GM18508 (cell line): ENCODE measurements at regions not wholly inside any gene's neighbourhood (a gene's known extent, or its start where the extent isn't known, plus 50 kb on each side); places are given as distances from the start of the nearest gene placed in this dataset.

Experiments
- ATAC-seq: cut with Tn5 transposase; IDR thresholded peaks from one replicate; pipeline ENCODE4 v1.9.1; 2021; ENCODE audit warnings: moderate number of reproducible peaks; ENCODE audit not compliant: insufficient read depth, unreplicated experiment

DNA sequence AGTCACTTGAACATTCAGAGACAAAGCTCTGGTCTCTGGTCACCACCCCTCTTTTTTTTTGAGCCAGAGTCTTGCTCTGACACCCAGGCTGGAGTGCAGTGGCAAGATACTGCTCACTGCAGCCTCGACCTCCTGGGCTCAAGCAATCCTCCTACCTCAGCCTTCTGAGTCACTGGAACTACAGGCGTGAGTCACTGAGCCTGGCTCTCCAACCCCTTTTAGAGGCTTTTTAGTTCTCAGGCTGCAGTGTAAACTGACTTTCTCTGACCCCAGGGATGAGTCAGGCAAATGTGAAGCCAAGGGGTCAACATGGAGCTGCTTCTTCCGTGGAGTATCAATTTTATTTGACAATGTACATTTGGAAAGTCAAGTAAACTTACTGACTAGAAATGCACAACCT is 229.2 kb downstream of the PTTG2 start:
- ATAC-seq, result no peak

DNA sequence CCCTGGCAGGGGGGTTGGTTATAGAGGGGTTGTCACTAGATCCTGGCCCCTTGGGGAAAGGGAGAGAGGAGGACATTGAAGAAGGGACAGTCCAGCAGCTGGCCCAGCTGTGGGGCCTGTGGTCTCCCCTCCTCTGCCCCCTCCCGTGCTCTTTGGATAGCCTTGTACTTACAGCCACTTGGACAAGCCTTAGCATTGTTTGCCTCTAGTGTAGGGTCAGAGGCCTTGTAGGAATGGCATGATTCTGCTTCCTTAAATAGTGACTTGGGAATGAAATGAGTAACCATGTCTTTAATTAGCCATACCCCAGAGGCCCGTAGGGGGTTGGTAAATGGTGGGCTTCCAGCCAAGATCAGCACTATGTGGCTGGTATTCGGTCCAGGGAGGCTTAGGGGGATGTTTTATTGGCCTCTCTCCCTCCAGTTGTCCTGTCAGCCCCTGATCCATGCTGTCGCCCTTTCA is 230.6 kb downstream of the PTTG2 start:
- no peak for ATAC-seq

DNA sequence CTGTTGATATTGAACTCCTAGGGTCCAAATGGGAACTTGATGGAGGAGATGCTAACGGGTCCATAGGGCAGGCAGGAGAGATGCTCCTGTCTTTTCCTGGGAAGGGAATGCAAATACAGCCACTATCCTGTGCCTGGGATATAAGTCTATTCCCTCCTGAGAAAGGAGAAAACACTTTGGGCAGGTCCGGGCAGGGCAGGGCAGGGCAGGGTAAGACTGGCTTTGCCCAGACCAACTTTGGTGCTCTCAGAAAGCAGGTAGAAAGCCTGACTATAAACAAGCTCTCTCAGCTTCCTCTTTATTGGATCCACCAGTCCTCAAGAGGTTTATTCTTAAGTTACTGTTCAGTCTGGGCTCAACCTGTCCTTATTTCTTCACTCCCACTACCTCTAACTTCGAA is 232.3 kb downstream of the PTTG2 start:
- ATAC-seq, result no peak

DNA sequence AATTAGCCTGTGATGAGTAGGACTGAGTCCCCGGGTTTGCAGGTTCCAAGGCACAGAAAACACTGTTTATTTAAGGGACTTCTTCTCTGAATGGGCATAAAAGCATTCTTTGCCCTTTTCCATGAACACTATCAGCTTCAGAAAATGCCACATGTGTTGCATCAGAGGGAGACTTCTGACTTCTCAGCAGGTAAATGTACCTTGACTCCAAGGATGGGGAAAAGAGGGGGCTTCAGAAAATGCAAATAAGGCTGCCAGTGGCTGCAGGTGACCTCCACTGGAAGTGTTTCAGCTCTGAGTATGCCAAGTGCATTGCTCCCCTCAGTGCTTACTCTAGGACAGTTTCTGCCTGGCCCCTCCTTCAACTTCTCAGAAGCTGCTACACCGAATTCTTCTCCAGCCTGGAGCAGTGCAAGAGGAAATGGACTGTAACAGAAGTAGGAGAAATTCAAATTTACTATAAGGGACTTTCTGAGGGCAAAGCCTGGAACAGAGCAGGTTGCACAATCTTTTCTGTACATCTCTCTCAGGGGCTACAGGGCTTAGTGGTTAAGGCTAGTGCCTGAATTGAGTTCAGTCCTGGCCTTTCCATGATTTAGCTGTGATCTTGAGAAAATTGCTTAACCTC is 233.2 kb downstream of the PTTG2 start:
- ATAC-seq, result no peak

DNA sequence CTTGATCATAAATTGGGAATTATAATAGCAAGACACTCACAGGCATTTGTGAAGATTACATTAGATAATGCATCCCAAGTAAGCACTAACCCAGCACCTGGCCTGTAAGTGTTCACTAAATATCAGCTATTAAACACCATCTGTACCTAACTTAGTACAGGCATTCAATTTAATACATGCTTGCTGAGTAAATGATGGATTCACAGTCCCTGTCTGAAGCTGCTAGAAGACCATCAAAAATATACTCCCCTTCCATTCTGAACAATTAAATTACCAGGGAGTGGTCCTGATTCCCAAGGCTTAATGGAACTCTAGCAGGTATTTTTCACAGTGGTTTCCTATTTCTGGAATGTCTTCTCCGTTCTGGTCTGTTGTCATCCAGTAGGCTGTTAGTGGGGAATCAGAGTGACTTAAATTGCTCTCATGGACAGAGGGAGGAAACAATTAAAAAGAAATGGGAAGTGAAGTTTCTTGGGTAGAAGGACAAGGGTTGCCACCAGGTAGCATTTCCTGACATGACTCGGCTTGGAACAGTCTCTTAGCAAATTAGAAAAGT is 233.9 kb downstream of the PTTG2 start:
- ATAC-seq, result no peak

DNA sequence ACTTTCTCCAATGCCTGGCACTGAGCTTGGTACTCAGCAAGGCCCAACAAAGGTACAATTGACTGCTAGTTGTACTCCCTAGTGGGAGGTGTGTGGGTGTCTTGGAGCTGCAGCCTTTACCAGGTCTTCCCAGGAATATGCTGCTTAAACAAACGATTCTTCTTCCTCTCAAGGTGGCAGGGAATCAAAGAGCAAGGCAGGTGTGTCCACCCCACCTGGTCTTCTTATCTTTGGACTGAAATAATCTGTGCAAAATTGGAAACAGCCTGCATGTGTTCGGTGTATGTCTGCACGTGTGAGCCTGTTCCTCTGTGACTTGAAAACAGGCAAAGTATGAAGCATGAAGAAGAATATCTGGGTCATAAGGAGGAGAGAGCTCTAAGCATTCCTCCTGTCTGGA is 235.3 kb downstream of the PTTG2 start:
- no peak for ATAC-seq

DNA sequence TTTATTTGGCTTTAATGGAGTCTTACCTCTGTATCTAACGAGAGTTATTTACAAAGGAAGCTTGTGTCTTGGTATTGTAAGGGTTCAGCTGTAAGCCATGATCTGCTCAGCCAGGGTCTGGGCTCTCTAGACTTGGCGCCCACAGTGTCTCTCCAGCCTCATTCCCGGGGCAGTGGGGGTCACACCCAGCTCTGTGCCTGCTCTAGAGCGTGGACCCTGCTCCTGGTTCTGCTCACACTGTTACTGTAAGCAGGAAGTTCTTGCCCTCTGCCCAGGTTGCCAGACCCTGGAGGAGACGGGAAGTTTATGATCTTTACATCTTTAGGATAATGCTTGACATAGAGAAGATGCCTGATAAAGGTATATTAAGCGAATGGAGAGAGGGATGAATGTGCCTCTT is 235.7 kb downstream of the PTTG2 start:
- no peak for ATAC-seq

DNA sequence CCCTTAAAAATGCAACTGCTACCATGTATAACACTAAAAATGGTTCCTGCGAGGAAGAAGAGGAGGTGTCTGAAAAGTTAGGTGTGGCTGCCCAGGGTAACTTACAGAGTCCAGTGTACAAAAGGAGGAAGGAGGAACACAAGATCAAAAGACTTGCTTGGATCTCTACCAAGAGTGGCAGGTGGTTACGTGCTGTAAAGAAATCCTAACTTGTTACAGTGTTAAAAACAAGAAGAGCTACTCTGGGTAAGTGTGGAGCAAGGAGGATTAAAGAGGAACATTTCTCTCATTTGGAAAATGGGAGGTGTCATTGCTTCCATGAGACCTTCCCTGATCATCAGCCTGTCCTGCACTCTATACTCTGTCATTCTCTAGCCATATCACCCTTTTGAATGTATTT is 242.0 kb downstream of the PTTG2 start:
- ATAC-seq, result no peak

DNA sequence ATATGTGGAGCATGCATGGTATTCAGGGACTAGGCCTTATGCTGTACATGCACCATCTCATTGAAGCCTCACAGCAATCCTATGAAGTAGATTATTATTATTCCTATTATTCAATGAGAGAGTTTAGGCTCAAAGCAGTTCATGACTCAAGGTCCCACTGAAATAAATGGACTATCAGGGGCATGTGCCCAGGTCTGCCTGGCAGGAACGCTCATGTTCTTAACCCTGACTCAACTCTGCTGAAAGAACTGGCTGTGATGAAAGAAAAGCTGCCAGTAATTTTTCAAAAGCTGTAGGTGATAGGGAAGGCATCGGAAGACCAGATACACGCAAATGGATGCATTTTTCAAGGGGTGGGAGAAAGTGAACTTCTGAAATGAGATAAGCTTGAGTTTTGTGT is 243.4 kb downstream of the PTTG2 start:
- ATAC-seq, result no peak

DNA sequence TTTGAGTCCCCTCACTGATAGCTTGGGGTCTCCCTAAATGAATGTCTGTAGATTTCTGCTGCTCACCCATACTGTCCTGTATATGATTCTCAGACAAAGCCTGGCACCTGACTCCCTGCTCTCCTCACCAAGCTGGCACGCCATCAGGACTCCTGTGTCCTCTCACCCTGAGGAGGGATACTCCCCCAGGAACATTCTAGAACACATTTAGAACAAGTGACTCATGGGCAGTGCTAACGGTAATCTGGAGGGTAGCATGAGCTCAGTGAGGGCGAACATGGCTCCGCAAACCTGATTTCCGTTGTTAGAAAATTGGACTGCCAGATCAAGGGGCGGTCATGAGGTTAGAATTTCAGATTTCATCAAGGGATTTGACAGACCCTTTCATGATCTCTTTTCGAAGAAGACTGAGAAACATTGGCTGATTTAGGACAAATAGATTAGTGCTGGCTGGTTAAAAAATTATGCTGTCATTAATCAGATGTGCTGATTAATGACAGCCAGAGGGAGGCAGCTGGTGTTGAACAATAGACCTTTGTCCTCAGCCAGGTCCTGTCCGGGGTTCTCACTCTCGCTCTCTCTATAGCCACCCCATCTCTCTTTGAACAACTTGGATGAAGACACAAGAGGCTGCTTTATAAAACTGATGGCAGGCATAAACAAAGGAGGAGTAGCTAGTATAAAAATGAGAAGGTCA is 244.3 kb downstream of the PTTG2 start:
- ATAC-seq, result no peak

DNA sequence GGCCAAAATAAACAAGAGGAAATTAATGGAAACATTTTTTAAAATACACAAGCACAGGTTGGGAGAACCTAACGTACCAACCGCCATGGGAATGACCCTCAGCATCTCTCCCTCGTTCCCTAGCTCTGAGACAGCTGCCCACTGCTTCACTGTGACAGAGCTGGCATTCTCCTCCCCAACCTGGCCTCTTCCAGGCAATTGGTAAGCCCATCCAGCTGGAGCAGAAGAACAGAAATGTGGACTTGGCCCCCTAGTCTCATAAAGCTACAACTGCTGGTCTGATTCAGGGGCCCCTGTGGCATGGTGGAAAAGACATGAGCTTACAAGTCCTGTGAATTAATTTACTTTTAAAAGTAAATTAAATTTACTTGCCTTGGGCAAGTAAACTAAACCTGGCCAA is 245.1 kb downstream of the PTTG2 start:
- no peak for ATAC-seq

DNA sequence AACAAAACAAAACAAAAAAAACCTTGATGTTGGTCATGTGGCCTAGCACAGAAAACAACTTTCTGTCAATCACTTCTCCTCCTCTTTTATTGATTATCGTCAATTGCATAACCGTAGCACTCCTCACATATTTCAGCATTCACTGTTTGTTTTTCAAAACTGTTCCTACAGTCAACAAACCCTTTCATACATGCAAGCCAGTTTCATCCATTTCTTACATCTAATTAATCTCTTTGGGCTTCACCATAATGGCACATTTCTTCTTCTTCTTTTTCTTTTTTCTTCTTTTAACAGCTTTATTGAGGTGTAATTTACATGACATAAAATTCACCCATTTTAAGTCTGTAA is 246.9 kb downstream of the PTTG2 start:
- ATAC-seq, result no peak

DNA sequence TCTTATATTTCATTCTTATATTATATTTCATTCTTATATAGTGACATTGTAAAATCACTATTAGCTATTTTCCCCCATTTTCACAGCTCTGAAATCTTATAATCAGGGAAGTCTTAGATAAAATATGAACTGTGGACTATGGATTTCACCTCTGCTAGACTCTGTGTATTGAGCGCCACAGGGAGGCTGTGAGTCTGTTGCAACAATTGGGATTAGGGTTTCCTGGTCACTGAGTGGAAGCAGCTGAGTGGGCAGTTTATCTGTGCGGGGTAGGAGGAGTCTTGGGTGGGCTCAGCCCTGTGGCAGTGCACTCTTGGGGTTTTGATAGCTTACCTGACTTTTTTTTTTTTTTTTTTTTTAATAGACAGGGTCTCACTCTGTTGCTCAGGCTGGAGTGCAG is 249.5 kb downstream of the PTTG2 start:
- ATAC-seq, result no peak

DNA sequence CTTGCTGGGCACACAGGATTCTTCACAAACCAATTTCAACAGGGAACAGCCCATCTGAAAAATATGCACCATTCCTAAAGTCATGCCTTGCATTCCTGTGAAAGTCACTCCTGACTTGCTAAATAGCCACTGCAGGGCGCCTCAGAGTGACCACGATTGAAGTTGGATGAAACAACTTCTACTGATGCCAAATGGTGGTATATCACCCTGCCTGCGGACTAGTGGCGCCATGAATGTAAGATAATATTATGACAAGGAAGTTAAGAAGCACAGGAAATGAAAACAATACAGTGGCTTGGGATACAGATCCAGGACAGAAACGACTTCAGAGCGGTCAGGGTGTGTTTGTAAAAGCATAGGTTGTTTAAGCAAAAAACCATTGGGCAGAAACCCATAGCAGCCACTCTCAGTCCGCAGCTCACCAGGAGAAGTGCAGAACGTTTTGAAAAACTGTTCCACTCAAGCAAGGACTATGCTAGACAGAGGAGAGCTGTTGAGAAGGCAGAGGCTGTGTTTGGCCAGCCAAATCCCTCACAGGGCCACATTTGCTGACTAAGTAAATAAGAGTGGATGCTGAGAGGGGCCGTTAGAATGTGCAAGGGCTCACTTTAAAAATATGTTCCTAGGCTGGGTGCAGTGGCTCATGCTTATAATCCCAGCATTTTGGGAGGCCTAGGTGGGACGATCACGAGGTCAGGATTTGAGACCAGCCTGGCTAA is 250.4 kb downstream of the PTTG2 start:
- no peak for ATAC-seq

DNA sequence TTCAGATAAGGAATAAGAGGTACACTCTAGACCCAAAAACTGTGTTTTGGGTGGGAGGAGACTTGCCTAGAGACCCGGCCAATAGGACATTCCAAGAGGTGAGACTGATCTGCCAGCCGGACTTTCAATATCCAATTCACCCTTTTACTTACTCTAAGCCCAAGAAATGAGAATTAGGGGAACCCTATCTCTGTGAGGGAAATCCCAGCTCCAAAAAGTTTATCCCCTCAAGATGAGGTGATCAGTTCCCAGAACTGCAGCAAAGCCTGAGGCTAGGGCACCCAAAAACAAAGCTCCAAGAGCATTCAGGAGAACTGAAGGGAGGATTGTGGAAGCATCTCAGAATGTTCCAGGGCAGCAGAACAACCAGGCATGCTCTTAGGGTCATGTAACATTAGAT is 251.7 kb downstream of the PTTG2 start:
- no peak for ATAC-seq

DNA sequence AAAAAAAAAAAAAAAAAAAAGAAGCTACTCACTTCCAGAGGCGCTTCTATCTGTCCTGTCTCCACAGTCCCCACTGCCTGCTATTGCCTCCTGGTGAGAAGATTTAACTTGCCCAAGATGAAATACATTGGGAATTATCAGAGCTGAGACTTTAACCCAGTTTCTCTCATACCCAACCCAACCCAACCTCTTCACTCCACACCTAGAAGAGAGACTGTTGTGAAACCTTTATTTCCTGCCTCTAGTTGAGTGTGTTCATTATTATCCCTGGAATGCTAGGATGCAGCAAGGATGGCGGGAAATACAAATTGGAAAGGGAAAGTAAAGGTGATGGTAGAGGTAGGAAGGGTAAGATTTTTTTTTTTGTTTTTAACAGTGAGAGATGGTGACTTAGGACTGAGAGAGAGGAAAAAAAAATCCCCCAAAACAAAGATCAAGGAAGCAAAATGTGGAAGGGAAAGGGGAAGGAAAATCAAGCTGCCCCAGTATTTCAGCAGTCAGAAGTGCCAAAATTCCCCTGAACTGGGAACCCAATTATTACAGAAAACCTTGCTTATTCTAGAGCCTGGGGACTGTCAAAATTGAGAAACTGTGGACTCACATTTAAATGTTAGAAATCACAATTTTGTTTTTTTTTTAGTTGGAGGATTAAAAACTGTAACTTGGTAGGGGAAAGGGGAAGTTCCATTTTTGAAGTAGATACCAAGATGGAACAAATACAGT is 253.0 kb downstream of the PTTG2 start:
- ATAC-seq, result no peak

DNA sequence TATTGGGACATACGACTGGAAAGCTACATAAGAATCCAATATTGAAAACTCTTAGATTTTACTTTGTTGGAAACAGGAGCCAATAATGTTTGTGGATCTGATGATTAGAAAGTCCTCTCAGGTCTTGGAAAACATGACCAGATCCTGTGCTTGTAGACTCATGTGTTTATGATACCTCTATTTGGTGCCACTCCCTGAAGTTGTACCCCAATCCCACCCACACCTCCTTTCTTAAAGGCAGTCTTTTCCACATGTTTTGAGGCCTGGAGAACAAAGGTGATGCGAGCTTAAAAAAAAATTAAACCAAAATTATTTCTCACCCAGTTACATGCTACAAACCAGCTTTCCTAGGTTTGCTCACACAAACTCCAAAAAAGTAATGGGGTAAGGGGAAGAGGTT is 262.7 kb downstream of the PTTG2 start:
- ATAC-seq, result no peak

DNA sequence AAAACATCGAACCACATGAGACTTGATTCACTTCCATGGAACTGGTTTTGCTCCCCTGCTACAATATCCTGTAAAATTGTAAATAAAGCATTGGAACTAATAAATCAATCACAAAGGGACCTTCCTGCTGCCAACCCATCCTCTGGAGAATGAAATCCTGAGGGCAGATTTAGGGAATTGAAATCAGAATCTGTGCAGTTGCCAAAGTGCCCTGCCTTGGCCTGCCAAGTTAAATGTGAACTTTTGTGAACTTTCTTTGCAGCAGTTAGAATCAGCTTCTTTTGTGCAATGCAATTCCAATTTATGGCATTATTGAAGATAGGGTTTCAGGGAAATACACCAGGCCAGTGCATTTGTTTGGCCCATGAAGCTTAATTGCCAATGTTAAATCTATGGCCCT is 263.1 kb downstream of the PTTG2 start:
- no peak for ATAC-seq

DNA sequence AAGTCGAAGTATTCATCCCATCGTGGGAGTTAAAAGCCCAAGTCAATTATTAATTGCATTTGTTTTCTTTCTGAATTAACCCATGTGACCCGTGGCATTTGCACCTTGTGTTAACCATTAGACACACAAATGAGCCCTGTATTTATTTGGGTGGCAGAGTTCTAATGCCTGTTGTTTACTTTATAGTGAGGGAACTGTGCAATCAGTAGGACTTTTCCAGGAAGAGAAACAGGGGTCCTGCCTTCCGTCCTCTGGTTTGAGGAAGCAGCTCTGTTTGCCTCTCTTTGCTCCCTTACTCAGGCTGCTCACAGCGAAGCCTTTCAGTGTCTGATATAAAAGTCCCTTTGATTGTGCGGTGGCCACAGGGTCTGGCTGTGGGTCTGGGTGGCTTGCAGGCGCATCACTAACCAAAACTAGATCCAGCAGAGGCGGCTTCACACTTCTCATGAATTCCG is 263.6 kb downstream of the PTTG2 start:
- ATAC-seq, result no peak

DNA sequence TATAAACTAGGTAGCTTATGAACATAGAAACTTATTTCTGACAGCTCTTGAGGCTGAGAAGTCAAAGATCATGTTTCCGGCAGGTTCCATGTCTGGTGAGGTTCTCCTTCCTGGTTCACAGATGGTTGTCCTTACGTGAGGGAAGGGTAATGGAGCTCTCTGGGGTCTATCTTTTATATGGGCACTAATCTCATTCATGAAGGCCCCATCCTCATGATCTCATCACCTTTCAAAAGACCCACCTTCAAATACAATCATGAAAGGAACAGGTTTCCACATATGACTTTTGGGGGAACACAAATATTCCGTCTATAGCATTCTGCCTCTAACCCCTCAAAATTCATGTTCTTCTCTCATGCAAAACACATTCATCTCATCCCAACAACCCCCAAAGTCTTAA is 264.7 kb downstream of the PTTG2 start:
- ATAC-seq, result no peak

DNA sequence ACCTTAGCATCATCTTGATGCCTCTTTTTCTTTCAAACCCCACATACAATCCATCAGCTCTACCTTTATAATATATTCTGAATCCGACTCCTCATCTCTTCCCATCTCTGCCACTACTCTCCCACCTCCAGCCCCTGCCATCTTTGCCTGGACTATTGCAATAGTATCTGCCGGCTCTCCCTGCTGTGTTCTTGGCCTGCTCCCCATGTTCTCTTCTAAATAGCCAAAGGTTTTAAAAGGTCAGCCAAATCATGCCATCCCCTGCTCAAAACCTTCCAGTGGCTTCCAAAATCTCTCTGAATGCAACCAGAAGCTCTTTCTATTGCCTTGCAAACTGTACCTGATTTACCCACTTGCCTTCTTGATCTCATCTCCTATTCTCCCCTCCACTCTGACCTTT is 266.0 kb downstream of the PTTG2 start:
- no peak for ATAC-seq
